Aorta (tissue), 5 donors: ENCODE measurements at regions not wholly inside any gene's neighbourhood (a gene's known extent, or its start where the extent isn't known, plus 50 kb on each side); places are given as distances from the start of the nearest gene placed in this dataset.

Experiments used
- ATAC-seq: fragments of 200-7000 bp; cut with Tn5 transposase; one replicate; pipeline ENCODE4 v1.9.1; 2022; ENCODE audit warnings: moderate library complexity; ENCODE audit not compliant: low FRiP score
- DNase-seq, 2 donors: peaks; one replicate each; pipeline ENCODE4 v3.0.0-alpha.2; 2020
- H3K27ac ChIP-seq, 2 donors: one replicate each; pipeline ENCODE4 v1.5.1; 2013; ENCODE audit warnings: low read length in 2 of 2, mild to moderate bottlenecking in 2 of 2, moderate library complexity in 2 of 2, control low read depth in 1 of 2, inconsistent platforms in 1 of 2, low read depth in 1 of 2
- H3K27me3 ChIP-seq, 2 donors: one replicate each; pipeline ENCODE4 v1.6.1; 2013; ENCODE audit warnings: control low read depth in 1 of 2, low read length in 1 of 2, mild to moderate bottlenecking in 1 of 2, moderate library complexity in 1 of 2; ENCODE audit not compliant: insufficient read depth in 2 of 2, control insufficient read depth in 1 of 2
- H3K36me3 ChIP-seq, 2 donors: one replicate each; pipeline ENCODE4 v1.6.1; 2013; ENCODE audit warnings: control low read depth in 1 of 2, low read length in 1 of 2, mild to moderate bottlenecking in 1 of 2; ENCODE audit not compliant: insufficient read depth in 2 of 2, control insufficient read depth in 1 of 2
- H3K4me1 ChIP-seq, 2 donors: one replicate each; pipeline ENCODE4 v1.6.1; 2013; ENCODE audit warnings: low read length in 2 of 2, control low read depth in 1 of 2, mild to moderate bottlenecking in 1 of 2, moderate library complexity in 1 of 2; ENCODE audit not compliant: insufficient read depth in 2 of 2, control insufficient read depth in 1 of 2
- H3K4me3 ChIP-seq, 2 donors: one replicate each; pipeline ENCODE4 v1.5.1; 2013; ENCODE audit warnings: low read length in 2 of 2, control low read depth in 1 of 2, mild to moderate bottlenecking in 1 of 2
- H3K9me3 ChIP-seq: one replicate; pipeline ENCODE4 v1.6.1; 2013; ENCODE audit warnings: mild to moderate bottlenecking, low read length; ENCODE audit not compliant: control insufficient read depth
- WGBS, 2 donors: extraction: QIAGEN DNeasy Blood & Tissue Kit; methylation state at CpG; one replicate each; pipeline ENCODE4 v1.1.7; 2013; 5-methylcytosine and 5-hydroxymethylcytosine counted together
- intact Hi-C, 2 donors: fragments of 100-400 bp; cut with DNase I; formaldehyde crosslinking; loops; one replicate each; pipeline versions ENCODE4 v1.14.2 to v1.15.0; 2022
- donor health status: healthy with polysubstance abuse.
- donor health status: Bipolar disorder and iron deficiency.
- donor health status: DM: no; HTN: no; CAD: no.
- donor health status: DM: no; HTN: no; CAD: no.
- donor health status: DM: yes; HTN: yes; CAD: no.

DNA sequence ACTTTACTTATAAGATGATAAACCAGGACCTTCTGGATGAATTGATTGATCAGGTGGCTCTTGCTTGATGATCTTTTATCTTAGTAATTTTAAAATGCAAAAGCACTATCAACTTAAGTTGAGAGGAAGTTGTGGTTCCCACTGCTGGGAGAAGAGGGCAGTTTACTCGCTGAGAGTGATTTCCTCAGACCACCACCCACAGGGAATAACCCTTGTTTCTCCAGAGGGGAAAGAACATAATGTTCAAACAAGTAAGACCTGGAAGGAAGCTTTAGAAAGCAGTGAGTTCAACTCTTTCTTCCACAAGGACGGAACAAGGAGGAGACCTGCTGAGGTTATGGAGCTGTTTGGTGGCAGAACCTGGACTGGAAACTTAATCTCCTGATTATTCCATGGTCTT, 138.7 kb downstream of the FAM204A start:
- no peaks in the 10 kb centered on the region for H3K36me3 ChIP-seq
- peaks cover 3% of the 10 kb centered on the region for H3K9me3 ChIP-seq
- no peaks in the 10 kb centered on the region for H3K4me1 ChIP-seq
- no peak for DNase-seq
- H3K27ac ChIP-seq: no peak overlapping the region
- no peak for ATAC-seq
- H3K4me3 ChIP-seq: no peak overlapping the region
- intact Hi-C loops: no loop called here
- WGBS, 2 donors: 51 to 54% methylated on average over 2 of the region's 2 CpGs
- peaks cover 0 to 2% of the 10 kb centered on the region in 2 donors for H3K27me3 ChIP-seq

- no peaks in the 10 kb centered on the region for H3K4me1 ChIP-seq
- ATAC-seq (no peak), DNase-seq (no peak)
- H3K4me3 ChIP-seq: no peak overlapping the region
- H3K36me3 ChIP-seq: no peaks in the 10 kb centered on the region
- no peaks in the 10 kb centered on the region for H3K9me3 ChIP-seq
- no peak overlapping the region for H3K27ac ChIP-seq
- 46 to 65% methylated on average over 2 of the region's 2 CpGs for WGBS, 2 donors
- H3K27me3 ChIP-seq: no peaks in the 10 kb centered on the region
- intact Hi-C loops: no loop called here
Observed at GRCh38 chr10:118195729-118196128, 146.4 kb downstream of the FAM204A start.

DNA sequence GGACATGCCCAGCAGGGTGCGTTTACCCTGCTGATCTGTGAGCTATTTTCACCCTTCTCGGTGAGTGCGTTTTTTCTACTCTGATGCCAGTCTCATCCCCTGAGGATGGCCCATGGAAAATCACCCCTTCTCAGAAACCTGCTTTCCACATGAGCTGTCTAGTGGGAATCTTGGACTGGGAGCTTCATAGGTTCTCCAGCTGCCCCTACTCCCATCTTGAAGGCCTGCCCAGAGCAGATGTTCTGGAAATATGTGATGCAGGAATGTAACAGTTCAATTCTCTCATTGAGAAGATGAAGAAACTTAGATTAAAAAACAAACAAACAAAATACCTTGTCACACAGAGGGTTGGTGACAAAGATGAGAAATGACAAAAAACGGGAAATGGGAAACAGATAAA, 146.9 kb upstream of the RAB11FIP2 start:
- H3K4me1 ChIP-seq: no peaks in the 10 kb centered on the region
- no peaks in the 10 kb centered on the region for H3K27me3 ChIP-seq
- DNase-seq (no peak), ATAC-seq (no peak)
- H3K4me3 ChIP-seq: no peak overlapping the region
- H3K27ac ChIP-seq: no peak overlapping the region
- no peaks in the 10 kb centered on the region for H3K36me3 ChIP-seq
- H3K9me3 ChIP-seq: no peaks in the 10 kb centered on the region
- intact Hi-C loops: no loop called here
- 68 to 71% methylated on average over 4 of the region's 4 CpGs for WGBS, 2 donors

DNA sequence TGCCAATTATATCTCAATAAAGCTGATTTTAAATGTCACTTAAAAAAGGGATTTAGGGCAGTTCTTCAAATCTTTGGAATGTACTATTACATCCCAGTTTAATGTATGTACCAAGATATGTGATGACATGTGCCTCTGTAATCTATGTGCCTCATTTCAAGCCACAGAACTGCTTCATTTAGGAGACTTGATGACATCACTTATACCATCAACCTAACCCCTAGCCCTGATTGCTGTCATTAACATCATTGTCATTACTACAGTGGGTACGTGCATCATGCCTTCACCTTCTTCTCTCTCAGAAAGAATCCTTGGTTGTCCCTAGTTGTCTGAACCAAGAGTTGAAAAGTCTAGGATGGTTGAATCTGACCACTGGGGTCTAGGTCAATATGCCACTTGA, 134.3 kb upstream of the RAB11FIP2 start:
- Histone ChIP-seq H3K9me3 (no peaks in the 10 kb centered on the region), H3K4me3 (no peak overlapping the region), H3K27ac (no peak overlapping the region), H3K4me1 (no peaks in the 10 kb centered on the region), H3K36me3 (no peaks in the 10 kb centered on the region), H3K27me3 (no peaks in the 10 kb centered on the region)
- intact Hi-C loops: no loop called here
- ATAC-seq: no peak
- 84 to 93% methylated on average over 1 of the region's 1 CpG for WGBS, 2 donors
- no peak for DNase-seq

- 49% methylated on average over 2 of the region's 2 CpGs for WGBS, 2 donors
- ATAC-seq: no peak
- no peaks in the 10 kb centered on the region for H3K27me3 ChIP-seq
- intact Hi-C loops: no loop called here
- H3K9me3 ChIP-seq: peaks cover 1% of the 10 kb centered on the region
- H3K27ac ChIP-seq: no peak overlapping the region
- no peak overlapping the region for H3K4me3 ChIP-seq
- H3K4me1 ChIP-seq: no peaks in the 10 kb centered on the region
- no peak for DNase-seq
- H3K36me3 ChIP-seq: no peaks in the 10 kb centered on the region
Observed at GRCh38 chr10:118175148-118175547, 128.4 kb upstream of the RAB11FIP2 start.

DNA sequence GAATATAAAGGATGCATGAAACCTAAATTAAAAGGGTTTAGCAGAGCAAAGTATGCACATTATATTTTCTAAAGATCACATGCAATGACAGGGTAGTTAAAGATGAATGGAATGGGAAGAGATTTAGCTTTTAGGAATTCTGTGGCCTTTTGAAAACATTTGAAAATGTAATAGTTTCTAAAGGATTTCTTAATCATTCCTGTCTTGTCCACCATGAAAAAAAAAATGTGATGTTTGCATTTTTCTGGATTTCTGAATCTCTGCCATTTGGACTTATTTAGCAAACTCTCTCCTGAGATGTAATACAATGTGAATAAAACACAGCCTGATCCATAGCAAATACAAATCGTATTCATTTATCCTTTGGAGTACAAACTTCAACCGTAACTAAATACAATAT, 126.6 kb upstream of the RAB11FIP2 start:
- ATAC-seq (no peak), DNase-seq (no peak)
- Histone ChIP-seq H3K27me3 (no peaks in the 10 kb centered on the region), H3K36me3 (no peaks in the 10 kb centered on the region), H3K27ac (no peak overlapping the region), H3K4me1 (no peaks in the 10 kb centered on the region), H3K4me3 (no peak overlapping the region), H3K9me3 (peaks cover 1% of the 10 kb centered on the region)
- intact Hi-C loops: no loop called here
- 80 to 86% methylated on average over 2 of the region's 2 CpGs for WGBS, 2 donors

GRCh38 chr10:118171861-118172260, 125.1 kb upstream of the RAB11FIP2 start:
- no peaks in the 10 kb centered on the region for H3K36me3 ChIP-seq
- H3K27ac ChIP-seq: no peak overlapping the region
- DNase-seq: no peak
- H3K9me3 ChIP-seq: peaks cover 1% of the 10 kb centered on the region
- H3K4me3 ChIP-seq: no peak overlapping the region
- WGBS, 2 donors: 6 to 7% methylated on average over 1 of the region's 1 CpG
- no peaks in the 10 kb centered on the region for H3K27me3 ChIP-seq
- H3K4me1 ChIP-seq: no peaks in the 10 kb centered on the region
- intact Hi-C loops: no loop called here
- ATAC-seq: no peak

GRCh38 chr10:118167056-118167700, 120.4 kb upstream of the RAB11FIP2 start:
- H3K9me3 ChIP-seq: no peaks in the 10 kb centered on the region
- intact Hi-C loops: no loop called here
- no peaks in the 10 kb centered on the region for H3K4me1 ChIP-seq
- peak; percentile 48 for ATAC-seq
- no peak overlapping the region for H3K27ac ChIP-seq
- H3K36me3 ChIP-seq: no peaks in the 10 kb centered on the region
- 35 to 51% methylated on average over 4 of the region's 4 CpGs for WGBS, 2 donors
- no peak for DNase-seq
- H3K4me3 ChIP-seq: no peak overlapping the region
- H3K27me3 ChIP-seq: no peaks in the 10 kb centered on the region

DNA sequence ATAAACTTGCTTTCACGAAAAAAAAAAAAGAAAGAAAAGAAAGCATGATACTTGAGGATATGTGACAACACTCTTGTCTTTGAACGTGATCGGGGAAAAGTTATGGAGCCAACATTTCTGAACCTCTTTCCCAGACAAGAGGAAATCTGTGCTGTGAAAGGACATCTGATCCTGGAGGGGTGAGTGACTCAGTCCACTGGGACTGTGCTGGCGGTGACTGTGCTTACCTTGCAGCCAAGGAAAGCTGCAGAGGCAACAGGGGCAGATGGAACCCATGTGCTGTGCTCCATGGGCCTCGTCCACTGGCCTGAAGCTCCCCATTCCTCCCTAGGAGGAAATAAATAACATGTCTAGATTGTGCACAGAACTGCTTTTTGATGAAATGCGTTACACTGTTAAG, 116.5 kb upstream of the RAB11FIP2 start:
- Histone ChIP-seq H3K4me3 (no peak overlapping the region), H3K27me3 (no peaks in the 10 kb centered on the region), H3K9me3 (no peaks in the 10 kb centered on the region), H3K36me3 (no peaks in the 10 kb centered on the region), H3K27ac (no peak overlapping the region), H3K4me1 (no peaks in the 10 kb centered on the region)
- DNase-seq: no peak
- intact Hi-C loops: no loop called here
- ATAC-seq: no peak
- 52 to 56% methylated on average over 6 of the region's 6 CpGs for WGBS, 2 donors
